Kidney (tissue), 13 donors: ENCODE measurements at regions not wholly inside any gene's neighbourhood (a gene's known extent, or its start where the extent isn't known, plus 50 kb on each side); places are given as distances from the start of the nearest gene placed in this dataset.

ENCODE experiments used
- DNase-seq, 5 donors: peaks; one replicate each; pipeline ENCODE4 v3.0.0-alpha.2; 2013 to 2020
- FAIRE-seq: peaks from 2 replicates; lab custom pipeline; 2012; peaks lifted over from hg19 to GRCh38; lab: Jason Lieb, UNC
- H3K27ac ChIP-seq, 2 donors: one replicate each; pipeline ENCODE4 v1.7.0; 2013; ENCODE audit warnings: low read depth in 2 of 2, low read length in 2 of 2, inconsistent platforms in 1 of 2
- H3K27me3 ChIP-seq: one replicate; pipeline ENCODE4 v1.7.1; 2013; ENCODE audit warnings: low read length, inconsistent platforms; ENCODE audit not compliant: control insufficient read depth, insufficient read depth
- H3K36me3 ChIP-seq, 3 donors: one replicate each; pipeline versions ENCODE4 v1.7.0 to v1.7.1; 2013; ENCODE audit warnings: low read length in 3 of 3, control low read depth in 1 of 3, inconsistent platforms in 1 of 3; ENCODE audit not compliant: insufficient read depth in 3 of 3, control insufficient read depth in 2 of 3
- H3K4me1 ChIP-seq, 3 donors: one replicate each; pipeline versions ENCODE4 v1.7.0 to v1.7.1; 2013; ENCODE audit warnings: low read length in 3 of 3, inconsistent platforms in 1 of 3, low read depth in 1 of 3; ENCODE audit not compliant: control insufficient read depth in 2 of 3, insufficient read depth in 2 of 3
- H3K4me3 ChIP-seq, 3 donors: one replicate each; pipeline versions ENCODE4 v1.7.0 to v1.8.1; 2013; ENCODE audit warnings: low read length in 3 of 3, control low read depth in 1 of 3, inconsistent platforms in 1 of 3
- H3K9ac ChIP-seq, 3 donors: one replicate each; pipeline versions ENCODE4 v1.7.0 to v1.7.1; 2013; ENCODE audit warnings: low read length in 3 of 3, control low read depth in 1 of 3, inconsistent platforms in 1 of 3
- H3K9me3 ChIP-seq, 3 donors: one replicate each; pipeline versions ENCODE4 v1.7.0 to v1.7.1; 2013; ENCODE audit warnings: low read length in 3 of 3, control low read depth in 1 of 3, inconsistent platforms in 1 of 3; ENCODE audit not compliant: control insufficient read depth in 2 of 3, insufficient read depth in 1 of 3
- intact Hi-C: fragments of 100-400 bp; cut with DNase I; formaldehyde crosslinking; loops from one replicate; pipeline ENCODE4 v1.11.1; 2022
- TF ChIP-seq, protein P1 (sequence below): IDR thresholded peaks from 3 replicates; pipeline ENCODE4 v1.5.1; 2012; ENCODE audit warnings: mild to moderate bottlenecking, moderate library complexity, borderline replicate concordance; ENCODE audit not compliant: insufficient read depth; ENCODE audit errors: extremely low read depth
- donor health status: control.
- donor health status: control.
- donor health status: control.
- donor health status: control.
- donor health status: control.
- donor health status: DM: yes; HTN: yes; CAD: no.
- donor health status: Normal renal cell carcinoma (clear cell type).

GRCh38 chr10:36450380-36450779 lies 675.0 kb upstream of the ANKRD30A start:
- Histone ChIP-seq H3K27ac (no peak overlapping the region), H3K27me3 (no peaks in the 10 kb centered on the region), H3K36me3 (no peaks in the 10 kb centered on the region), H3K4me1 (peaks cover 0 to 3% (median 0%) of the 10 kb centered on the region in 3 donors), H3K4me3 (no peak overlapping the region), H3K9me3 (no peaks in the 10 kb centered on the region), H3K9ac (no peak overlapping the region)
- no peak for FAIRE-seq
- intact Hi-C loops: no loop called here
- TF ChIP-seq, protein P1, sequence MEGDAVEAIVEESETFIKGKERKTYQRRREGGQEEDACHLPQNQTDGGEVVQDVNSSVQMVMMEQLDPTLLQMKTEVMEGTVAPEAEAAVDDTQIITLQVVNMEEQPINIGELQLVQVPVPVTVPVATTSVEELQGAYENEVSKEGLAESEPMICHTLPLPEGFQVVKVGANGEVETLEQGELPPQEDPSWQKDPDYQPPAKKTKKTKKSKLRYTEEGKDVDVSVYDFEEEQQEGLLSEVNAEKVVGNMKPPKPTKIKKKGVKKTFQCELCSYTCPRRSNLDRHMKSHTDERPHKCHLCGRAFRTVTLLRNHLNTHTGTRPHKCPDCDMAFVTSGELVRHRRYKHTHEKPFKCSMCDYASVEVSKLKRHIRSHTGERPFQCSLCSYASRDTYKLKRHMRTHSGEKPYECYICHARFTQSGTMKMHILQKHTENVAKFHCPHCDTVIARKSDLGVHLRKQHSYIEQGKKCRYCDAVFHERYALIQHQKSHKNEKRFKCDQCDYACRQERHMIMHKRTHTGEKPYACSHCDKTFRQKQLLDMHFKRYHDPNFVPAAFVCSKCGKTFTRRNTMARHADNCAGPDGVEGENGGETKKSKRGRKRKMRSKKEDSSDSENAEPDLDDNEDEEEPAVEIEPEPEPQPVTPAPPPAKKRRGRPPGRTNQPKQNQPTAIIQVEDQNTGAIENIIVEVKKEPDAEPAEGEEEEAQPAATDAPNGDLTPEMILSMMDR: no peak
- peak in 2 of 5 donors; percentile 33 to 62 for DNase-seq

DNA sequence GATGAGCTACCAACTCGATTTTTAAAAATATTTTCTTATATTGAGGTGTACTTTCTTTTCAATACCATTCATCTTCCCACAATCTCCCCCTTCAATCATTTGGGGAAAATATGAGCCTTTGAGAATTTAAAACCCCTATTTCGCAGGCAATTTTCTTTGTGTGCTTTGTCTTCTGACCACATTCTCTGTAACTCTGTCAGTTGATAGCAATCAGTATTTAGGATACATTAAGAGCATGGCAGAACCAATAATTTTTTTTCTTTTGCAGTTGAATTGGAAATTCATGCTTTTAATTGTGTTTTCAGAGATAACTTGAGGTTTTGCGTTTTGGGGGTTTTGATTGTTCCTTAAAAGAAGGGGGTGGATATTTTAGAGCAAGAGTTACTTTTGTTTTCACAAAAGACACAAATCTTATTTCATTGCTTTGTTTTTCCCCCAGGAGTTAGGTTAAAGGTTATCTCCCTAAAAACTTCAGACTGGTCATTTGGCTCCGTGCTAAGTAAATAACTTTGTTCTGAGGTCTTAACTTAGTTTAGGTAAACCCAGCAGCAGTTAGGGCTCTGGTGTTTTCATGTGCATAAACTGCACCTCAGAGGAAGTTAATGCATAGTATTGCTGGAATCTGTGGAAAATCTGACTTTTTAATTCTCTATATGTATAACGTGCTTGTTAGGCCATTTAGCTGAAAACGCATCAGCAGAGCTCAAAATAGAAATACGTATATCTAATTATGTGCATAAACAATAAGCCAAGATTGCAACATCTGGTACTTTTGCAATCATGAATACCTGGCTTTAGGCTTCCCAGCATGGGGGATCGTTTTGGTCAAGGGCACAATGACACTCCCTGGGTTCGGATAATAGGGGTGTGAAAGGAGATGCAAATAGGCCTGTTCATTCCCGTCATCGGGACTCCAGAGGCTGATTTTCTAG lies 676.4 kb upstream of the ANKRD30A start:
- no peaks in the 10 kb centered on the region for H3K27me3 ChIP-seq
- H3K9ac ChIP-seq: no peak overlapping the region
- H3K27ac ChIP-seq: no peak overlapping the region
- intact Hi-C loops: no loop called here
- no peak overlapping the region for H3K4me3 ChIP-seq
- FAIRE-seq (no peak), DNase-seq (peak in 2 of 5 donors; percentile 34 to 40)
- H3K4me1 ChIP-seq: peaks cover 0 to 3% (median 0%) of the 10 kb centered on the region in 3 donors
- no peaks in the 10 kb centered on the region for H3K36me3 ChIP-seq
- TF ChIP-seq, protein P1: no peak
- no peaks in the 10 kb centered on the region for H3K9me3 ChIP-seq

GRCh38 chr10:36446881-36447280 lies 678.5 kb upstream of the ANKRD30A start:
- Histone ChIP-seq H3K9ac (no peak overlapping the region), H3K27ac (no peak overlapping the region), H3K36me3 (no peaks in the 10 kb centered on the region), H3K27me3 (no peaks in the 10 kb centered on the region), H3K4me3 (no peak overlapping the region), H3K9me3 (no peaks in the 10 kb centered on the region), H3K4me1 (peaks cover 0 to 3% (median 0%) of the 10 kb centered on the region in 3 donors)
- intact Hi-C loops: no loop called here
- FAIRE-seq (no peak), DNase-seq (peak in 1 of 5 donors; percentile 68)
- TF ChIP-seq, protein P1: no peak
